Adrenal gland (tissue), 9 donors: ENCODE measurements at regions not wholly inside any gene's neighbourhood (a gene's known extent, or its start where the extent isn't known, plus 50 kb on each side); places are given as distances from the start of the nearest gene placed in this dataset.

Experiments used
- DNase-seq, 7 donors: peaks; one replicate each; pipeline ENCODE4 v3.0.0-alpha.2; 2019 to 2020
- H3K27ac ChIP-seq, 5 donors: fragments of 200-600 bp; sonication (generic) in 4 of 5; 1 replicate in 3 of 5; 2 replicates in 2 of 5; pipeline versions ENCODE4 v1.5.1 to v1.8.0; 2016 to 2020; ENCODE audit warnings: mild to moderate bottlenecking in 1 of 5
- H3K27me3 ChIP-seq: fragments of 200-600 bp; 2 replicates; pipeline ENCODE4 v1.8.0; 2021
- H3K36me3 ChIP-seq, 2 donors: fragments of 200-600 bp; replicated peaks in 1 of 2; 1 replicate in 1 of 2; 2 replicates in 1 of 2; pipeline versions ENCODE4 v1.5.1 to v1.8.0; 2018 to 2022
- H3K4me1 ChIP-seq, 2 donors: fragments of 200-600 bp; replicated peaks in 1 of 2; 1 replicate in 1 of 2; 2 replicates in 1 of 2; pipeline versions ENCODE4 v1.5.1 to v1.8.0; 2018 to 2021
- H3K4me3 ChIP-seq, 4 donors: fragments of 200-600 bp; sonication (generic) in 3 of 4; one replicate each; pipeline ENCODE4 v1.5.1; 2016 to 2018
- H3K9me3 ChIP-seq, 3 donors: fragments of 200-600 bp; sonication (generic) in 1 of 3; replicated peaks in 1 of 3; 1 replicate in 2 of 3; 2 replicates in 1 of 3; pipeline versions ENCODE4 v1.5.1 to v1.8.0; 2016 to 2021
- CTCF ChIP-seq, 6 experiments: fragments of 450-650 bp in 4 of 6; fragments of 200-600 bp in 2 of 6; sonication (generic) in 1 of 6; IDR thresholded peaks; 1 replicate in 5 of 6; 2 replicates in 1 of 6; pipeline versions ENCODE4 v1.5.1 to v1.8.0; 2016 to 2021; ENCODE audit warnings: antibody characterized with exemption in 6 of 6, mild to moderate bottlenecking in 2 of 6, moderate library complexity in 1 of 6
- POLR2A ChIP-seq, 2 donors: fragments of 450-650 bp; IDR thresholded peaks; one replicate each; pipeline ENCODE4 v1.6.1; 2017; ENCODE audit warnings: antibody characterized with exemption in 2 of 2, mild to moderate bottlenecking in 2 of 2, moderate library complexity in 1 of 2
- WGBS, 4 donors: extraction: QIAGEN DNeasy Blood & Tissue Kit in 2 of 4; methylation state at CpG; one replicate each; pipeline versions ENCODE4 v1.1.5 to v1.1.7; 2013 to 2017; 5-methylcytosine and 5-hydroxymethylcytosine counted together
- intact Hi-C, 2 donors: fragments of 100-400 bp; cut with DNase I; formaldehyde crosslinking; loops; one replicate each; pipeline versions ENCODE4 v1.14.1 to v1.15.0; 2022 to 2023
- donor health status: healthy with polysubstance abuse.
- donor health status: Bipolar disorder and iron deficiency.
- donor health status: DM: yes; HTN: yes; CAD: no.
- donor health status: DM: no; HTN: no; CAD: no.
- donor health status: DM: no; HTN: no; CAD: no.

GRCh38 chr13:50370303-50370950 is 355.2 kb downstream of the KCNRG start:
- 67 to 80% (median 71%) methylated on average over 5 of the region's 5 CpGs for WGBS, 4 donors
- TF ChIP-seq POLR2A (IDR thresholded peaks at IDR 0.05) (no peak), CTCF (IDR thresholded peaks at IDR 0.05) (no peak)
- DNase-seq = no peak
- H3K4me3 ChIP-seq = no peak overlapping the region
- H3K4me1 ChIP-seq = no peaks in the 10 kb centered on the region
- H3K36me3 ChIP-seq = no peaks in the 10 kb centered on the region
- no peaks in the 10 kb centered on the region for H3K9me3 ChIP-seq
- H3K27ac ChIP-seq = no peak overlapping the region
- intact Hi-C loops = no loop called here
- H3K27me3 ChIP-seq = no peaks in the 10 kb centered on the region

DNA sequence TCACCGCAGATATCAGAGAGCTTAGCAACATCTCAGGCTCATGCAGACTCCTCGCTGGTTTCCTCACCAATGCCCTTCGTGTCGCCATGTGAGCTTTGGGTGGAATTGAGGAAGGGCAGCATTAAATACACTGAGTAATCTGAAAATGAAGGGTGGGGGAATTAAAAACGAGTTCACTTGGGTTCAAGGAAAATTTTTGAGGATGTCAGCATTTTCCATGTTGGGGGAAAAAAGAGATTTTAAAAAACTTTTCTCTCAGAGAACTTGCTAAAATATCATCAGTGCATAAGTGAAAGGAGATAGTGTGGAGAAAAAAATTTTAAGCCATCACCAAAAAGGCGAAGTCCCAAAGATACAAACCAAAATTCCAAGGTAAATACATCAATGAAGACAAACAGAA is 359.3 kb downstream of the KCNRG start:
- 87 to 90% (median 89%) methylated on average over 6 of the region's 6 CpGs for WGBS, 4 donors
- no peaks in the 10 kb centered on the region for H3K27me3 ChIP-seq
- H3K36me3 ChIP-seq = no peaks in the 10 kb centered on the region
- intact Hi-C loops = no loop called here
- no peaks in the 10 kb centered on the region for H3K9me3 ChIP-seq
- H3K27ac ChIP-seq = no peak overlapping the region
- H3K4me3 ChIP-seq = no peak overlapping the region
- no peak for DNase-seq
- no peaks in the 10 kb centered on the region for H3K4me1 ChIP-seq
- TF ChIP-seq POLR2A (IDR thresholded peaks at IDR 0.05) (no peak), CTCF (IDR thresholded peaks at IDR 0.05) (no peak)

DNA sequence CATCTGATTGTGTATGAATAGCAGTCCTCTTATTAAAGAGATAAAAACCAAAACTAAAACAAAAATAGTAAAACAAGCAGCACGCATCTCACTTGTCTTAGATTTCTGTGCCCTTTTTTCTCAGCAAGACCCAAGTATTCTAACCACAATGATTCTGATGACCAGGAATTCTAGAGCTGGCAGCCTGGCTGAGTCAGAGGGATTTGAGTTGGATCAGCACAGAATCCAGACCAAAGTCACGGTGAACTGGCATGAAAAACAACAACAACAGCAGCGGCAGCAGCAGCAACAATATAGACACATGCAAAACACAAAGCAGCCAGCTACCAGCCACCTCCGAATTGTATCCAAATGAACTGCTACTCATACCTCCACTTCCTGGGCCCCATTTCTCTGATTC is 360.5 kb downstream of the KCNRG start:
- peak in 1 of 7 donors; percentile 36 for DNase-seq
- intact Hi-C loops = no loop called here
- WGBS, 4 donors = 32 to 53% (median 46%) methylated on average over 4 of the region's 4 CpGs
- no peaks in the 10 kb centered on the region for H3K27me3 ChIP-seq
- H3K27ac ChIP-seq = no peak overlapping the region
- H3K36me3 ChIP-seq = no peaks in the 10 kb centered on the region
- H3K4me3 ChIP-seq = no peak overlapping the region
- no peaks in the 10 kb centered on the region for H3K4me1 ChIP-seq
- H3K9me3 ChIP-seq = peaks cover 0 to 3% (median 0%) of the 10 kb centered on the region in 3 donors
- TF ChIP-seq CTCF (IDR thresholded peaks at IDR 0.05) (no peak), POLR2A (IDR thresholded peaks at IDR 0.05) (no peak)

DNA sequence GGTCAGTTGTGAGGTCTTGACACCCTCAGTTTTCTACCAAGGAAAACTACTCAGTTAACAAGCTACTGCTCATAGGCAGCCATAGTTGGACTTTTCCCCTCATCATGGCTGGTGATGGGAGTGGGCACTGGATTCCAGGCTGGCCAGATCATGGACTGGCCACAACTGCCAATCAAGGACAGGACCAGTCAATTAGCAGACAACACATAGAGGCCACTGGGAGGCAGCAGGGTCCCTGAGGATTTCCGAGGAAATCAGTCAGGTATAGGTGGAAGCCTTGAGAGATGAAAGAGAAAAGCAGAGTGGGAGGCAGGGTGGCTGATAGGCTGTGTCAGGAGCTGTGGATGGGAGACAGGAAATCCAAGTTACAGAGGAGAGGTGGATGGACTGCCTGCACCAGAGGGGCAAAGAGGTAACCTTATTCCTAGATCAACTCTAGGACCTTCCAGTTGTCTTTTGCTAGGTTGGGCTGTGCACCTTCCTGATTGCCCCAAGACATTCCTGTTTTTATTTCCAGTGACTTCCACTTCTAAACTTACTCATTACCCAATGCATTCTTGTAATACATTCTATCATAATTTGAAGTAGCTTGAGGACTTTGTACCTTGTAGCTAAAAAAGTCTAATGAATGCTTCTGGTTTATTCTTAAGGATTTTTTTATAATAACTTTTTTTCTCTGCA is 361.8 kb downstream of the KCNRG start:
- no peaks in the 10 kb centered on the region for H3K27me3 ChIP-seq
- H3K27ac ChIP-seq = no peak overlapping the region
- H3K36me3 ChIP-seq = no peaks in the 10 kb centered on the region
- no peaks in the 10 kb centered on the region for H3K4me1 ChIP-seq
- H3K4me3 ChIP-seq = no peak overlapping the region
- DNase-seq = no peak
- peaks cover 0 to 8% (median 0%) of the 10 kb centered on the region in 3 donors for H3K9me3 ChIP-seq
- 71 to 79% (median 74%) methylated on average over 1 of the region's 1 CpG for WGBS, 4 donors
- peak in 1 of 6 experiments; percentile 18 for TF ChIP-seq CTCF (IDR thresholded peaks at IDR 0.05)
- no peak for TF ChIP-seq POLR2A (IDR thresholded peaks at IDR 0.05)
- intact Hi-C loops = no loop called here
